ENCODE measurements at regions not wholly inside any gene's neighbourhood (a gene's known extent, or its start where the extent isn't known, plus 50 kb on each side); places are given as distances from the start of the nearest gene placed in this dataset.
"Not testable (repeated sequence)": the region's sequence is repeated elsewhere in the genome, so short reads cannot be mapped to it uniquely, and the experiment has no call there.

DNA sequence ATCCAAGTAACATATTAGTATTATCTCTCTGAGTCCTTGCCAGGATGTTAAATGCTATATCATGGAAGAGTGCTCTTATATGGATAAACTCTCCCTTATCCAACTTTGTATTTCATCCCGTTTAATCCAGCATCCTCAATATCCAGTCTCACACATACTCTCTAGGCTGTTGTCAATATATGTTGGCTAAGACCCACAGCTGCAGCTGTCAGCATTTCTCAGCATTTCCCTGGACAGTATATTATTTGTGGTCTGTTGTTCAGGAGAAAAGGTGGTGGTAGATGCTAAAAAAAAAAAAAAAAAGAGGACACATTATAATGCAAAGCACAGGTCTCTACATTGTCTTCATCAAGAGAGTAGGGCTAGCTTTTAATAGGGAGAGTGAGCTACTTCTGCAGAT, 1368.0 kb upstream of the ZEB2 start:
- Histone ChIP-seq H3K27ac (no peak overlapping the region), H3K27me3 (ENCODE audit: insufficient read depth, low read depth, severe bottlenecking) (no peaks in the 10 kb centered on the region), H3K36me3 (no peaks in the 10 kb centered on the region), H3K4me3 (ENCODE audit: low read depth, low read length) (no peak overlapping the region), H3K9me3 (ENCODE audit: severe bottlenecking) (no peaks in the 10 kb centered on the region)
- TF ChIP-seq, protein P1, sequence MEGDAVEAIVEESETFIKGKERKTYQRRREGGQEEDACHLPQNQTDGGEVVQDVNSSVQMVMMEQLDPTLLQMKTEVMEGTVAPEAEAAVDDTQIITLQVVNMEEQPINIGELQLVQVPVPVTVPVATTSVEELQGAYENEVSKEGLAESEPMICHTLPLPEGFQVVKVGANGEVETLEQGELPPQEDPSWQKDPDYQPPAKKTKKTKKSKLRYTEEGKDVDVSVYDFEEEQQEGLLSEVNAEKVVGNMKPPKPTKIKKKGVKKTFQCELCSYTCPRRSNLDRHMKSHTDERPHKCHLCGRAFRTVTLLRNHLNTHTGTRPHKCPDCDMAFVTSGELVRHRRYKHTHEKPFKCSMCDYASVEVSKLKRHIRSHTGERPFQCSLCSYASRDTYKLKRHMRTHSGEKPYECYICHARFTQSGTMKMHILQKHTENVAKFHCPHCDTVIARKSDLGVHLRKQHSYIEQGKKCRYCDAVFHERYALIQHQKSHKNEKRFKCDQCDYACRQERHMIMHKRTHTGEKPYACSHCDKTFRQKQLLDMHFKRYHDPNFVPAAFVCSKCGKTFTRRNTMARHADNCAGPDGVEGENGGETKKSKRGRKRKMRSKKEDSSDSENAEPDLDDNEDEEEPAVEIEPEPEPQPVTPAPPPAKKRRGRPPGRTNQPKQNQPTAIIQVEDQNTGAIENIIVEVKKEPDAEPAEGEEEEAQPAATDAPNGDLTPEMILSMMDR (IDR thresholded peaks at IDR 0.05; ENCODE audit: low read depth, low read length): no peak
- no peak for DNase-seq

DNA sequence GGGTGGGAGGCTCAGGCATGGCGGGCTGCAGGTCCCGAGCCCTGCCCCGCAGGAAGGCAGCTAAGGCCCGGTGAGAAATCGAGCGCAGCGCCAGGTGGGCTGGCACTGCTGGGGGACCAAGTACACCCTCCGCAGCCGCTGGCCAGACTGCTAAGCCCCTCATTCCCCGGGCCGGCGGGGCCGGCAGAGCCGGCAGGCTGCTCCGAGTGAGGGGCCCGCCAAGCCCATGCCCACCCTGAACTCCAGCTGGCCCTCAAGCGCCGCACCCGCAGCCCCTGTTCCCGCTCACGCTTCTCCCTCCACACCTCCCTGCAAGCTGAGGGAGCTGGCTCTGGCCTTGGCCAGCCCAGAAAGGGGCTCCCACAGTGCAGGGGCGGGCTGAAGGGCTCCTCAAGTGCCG, 1361.1 kb upstream of the ZEB2 start:
- H3K27ac ChIP-seq; DNase-seq; H3K4me3 ChIP-seq (ENCODE audit: low read depth, low read length); H3K36me3 ChIP-seq; H3K9me3 ChIP-seq (ENCODE audit: severe bottlenecking); H3K27me3 ChIP-seq (ENCODE audit: insufficient read depth, low read depth, severe bottlenecking): not testable (repeated sequence)

DNA sequence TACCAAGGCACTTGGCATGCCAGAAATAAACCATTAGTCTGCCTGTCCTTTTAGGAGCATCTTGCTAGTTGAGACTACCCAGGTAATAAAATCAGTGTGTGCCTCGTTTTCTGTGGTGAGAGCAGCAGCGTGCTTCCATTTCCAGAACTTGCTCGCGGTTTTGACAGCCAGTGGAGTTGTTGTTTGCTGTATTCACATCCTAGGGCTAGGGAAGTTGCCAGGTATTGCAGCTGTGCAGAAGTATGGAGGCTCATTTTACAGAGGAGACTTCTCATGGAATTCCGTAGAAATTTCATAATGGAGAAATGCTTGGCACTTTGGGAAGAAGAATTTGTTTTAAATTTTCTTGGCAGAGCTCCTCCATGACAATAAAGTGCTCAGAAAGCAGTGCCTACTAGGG, 1355.1 kb upstream of the ZEB2 start:
- no peaks in the 10 kb centered on the region for H3K36me3 ChIP-seq
- TF ChIP-seq, protein P1 (IDR thresholded peaks at IDR 0.05; ENCODE audit: low read depth, low read length): no peak
- no peak for DNase-seq
- no peak overlapping the region for H3K27ac ChIP-seq
- H3K4me3 ChIP-seq (ENCODE audit: low read depth, low read length): no peak overlapping the region
- no peaks in the 10 kb centered on the region for H3K27me3 ChIP-seq (ENCODE audit: insufficient read depth, low read depth, severe bottlenecking)
- H3K9me3 ChIP-seq (ENCODE audit: severe bottlenecking): no peaks in the 10 kb centered on the region

DNA sequence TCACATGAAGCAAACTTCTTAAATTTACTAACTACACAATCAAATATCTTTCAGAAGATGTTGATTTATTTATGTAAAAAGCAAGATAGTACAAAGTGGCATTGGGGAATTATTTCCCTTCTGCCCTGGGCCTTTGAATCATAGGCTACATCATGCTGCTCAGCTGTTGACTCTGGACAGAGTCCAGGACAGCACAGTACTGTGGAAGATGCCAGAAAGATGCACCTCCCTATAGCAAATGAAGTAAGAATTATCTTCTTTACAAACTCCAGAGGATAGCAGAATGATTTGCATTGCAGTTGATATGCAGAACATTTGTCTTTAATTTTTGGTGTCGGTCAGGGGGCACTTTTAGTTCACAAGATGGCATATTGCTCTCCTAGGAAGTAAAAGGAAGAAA, 1354.5 kb upstream of the ZEB2 start:
- DNase-seq: no peak
- Histone ChIP-seq H3K27me3 (ENCODE audit: insufficient read depth, low read depth, severe bottlenecking) (no peaks in the 10 kb centered on the region), H3K4me3 (ENCODE audit: low read depth, low read length) (no peak overlapping the region), H3K36me3 (no peaks in the 10 kb centered on the region), H3K27ac (no peak overlapping the region), H3K9me3 (ENCODE audit: severe bottlenecking) (no peaks in the 10 kb centered on the region)
- TF ChIP-seq, protein P1 (IDR thresholded peaks at IDR 0.05; ENCODE audit: low read depth, low read length): no peak

DNA sequence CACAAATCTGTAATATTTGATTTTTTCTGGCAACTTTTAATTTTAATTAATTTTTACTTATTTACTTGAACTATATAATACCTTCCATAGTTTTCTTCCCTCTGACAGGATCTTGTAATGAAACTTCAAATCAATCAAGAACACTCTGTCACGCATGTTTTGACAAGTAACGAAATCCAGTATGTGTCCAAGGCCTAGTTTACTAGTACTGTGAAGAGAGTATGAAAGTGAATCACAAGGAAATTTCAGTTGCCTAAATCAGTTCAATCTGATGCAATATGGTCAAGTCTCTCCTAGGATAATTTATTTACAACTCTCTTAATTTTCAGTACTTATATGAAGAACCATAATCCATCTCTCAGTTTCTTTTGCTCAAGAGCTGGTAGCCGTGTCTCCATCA, 1344.6 kb upstream of the ZEB2 start:
- Histone ChIP-seq H3K9me3 (ENCODE audit: severe bottlenecking) (no peaks in the 10 kb centered on the region), H3K27ac (no peak overlapping the region), H3K36me3 (no peaks in the 10 kb centered on the region), H3K27me3 (ENCODE audit: insufficient read depth, low read depth, severe bottlenecking) (no peaks in the 10 kb centered on the region), H3K4me3 (ENCODE audit: low read depth, low read length) (no peak overlapping the region)
- TF ChIP-seq, protein P1 (IDR thresholded peaks at IDR 0.05; ENCODE audit: low read depth, low read length): no peak
- no peak for DNase-seq

DNA sequence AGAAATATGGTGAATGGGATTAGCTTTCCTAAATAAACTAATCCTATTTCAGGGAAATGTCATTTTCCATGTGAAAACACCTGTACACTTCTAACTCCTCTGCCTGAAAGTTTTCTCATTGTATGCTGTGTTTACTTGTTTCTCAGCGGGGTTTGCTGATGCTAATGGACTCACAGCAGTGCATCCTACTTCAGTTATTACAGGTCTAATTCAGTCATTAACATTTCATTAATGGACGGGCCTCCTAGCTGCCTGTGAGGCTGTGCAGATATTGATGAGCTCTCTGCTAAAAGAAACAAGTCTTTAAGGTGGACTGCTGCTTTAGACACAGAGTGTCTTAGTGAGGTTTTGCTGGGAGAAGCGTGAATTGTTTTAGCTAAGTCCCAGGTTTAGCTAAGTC, 1342.0 kb upstream of the ZEB2 start:
- H3K4me3 ChIP-seq (ENCODE audit: low read depth, low read length): no peak overlapping the region
- H3K36me3 ChIP-seq: no peaks in the 10 kb centered on the region
- no peaks in the 10 kb centered on the region for H3K9me3 ChIP-seq (ENCODE audit: severe bottlenecking)
- TF ChIP-seq, protein P1 (IDR thresholded peaks at IDR 0.05; ENCODE audit: low read depth, low read length): no peak
- no peaks in the 10 kb centered on the region for H3K27me3 ChIP-seq (ENCODE audit: insufficient read depth, low read depth, severe bottlenecking)
- no peak overlapping the region for H3K27ac ChIP-seq
- DNase-seq: no peak

Measured in WERI-Rb-1 (cell line).